SK-N-SH (cell line): ENCODE measurements at regions not wholly inside any gene's neighbourhood (a gene's known extent, or its start where the extent isn't known, plus 50 kb on each side); places are given as distances from the start of the nearest gene placed in this dataset.

ENCODE experiments used
- CTCF ChIA-PET: fragments of 300-600, 350-600 bp; formaldehyde crosslinking; extraction: SDS; loops from one replicate; lab custom pipeline; 2021; lab: Yijun Ruan, JAX
- POLR2A ChIA-PET: fragments of 350-600 bp; sonication (Branson Sonifier 250); formaldehyde crosslinking; extraction: SDS; loops from one replicate; lab custom pipeline; 2020; ENCODE audit warnings: antibody characterized with exemption, inconsistent platforms; lab: Yijun Ruan, JAX
- DNase-seq: peaks from one replicate; pipeline ENCODE4 v3.0.0; 2012
- H2AFZ ChIP-seq: fragments of 200-600 bp; sonication (generic); 2 replicates; pipeline ENCODE4 v1.8.1; 2016; ENCODE audit warnings: antibody characterized with exemption, mild to moderate bottlenecking, low read depth
- H3F3A ChIP-seq: fragments of 200-600 bp; sonication (generic); replicated peaks from 2 replicates; pipeline ENCODE3; 2016; ENCODE audit warnings: antibody characterized with exemption, mild to moderate bottlenecking; ENCODE audit not compliant: insufficient read depth
- H3K27ac ChIP-seq, 2 experiments: fragments of 200-500 bp in 1 of 2; fragments of 200-600 bp in 1 of 2; sonication (Bioruptor generic) in 1 of 2; sonication (generic), shearing (Covaris generic) in 1 of 2; 2 replicates each; pipeline versions ENCODE4 v1.5.1 to v1.6.1; 2014 to 2016; ENCODE audit warnings: low read depth in 2 of 2, inconsistent platforms in 1 of 2, low read length in 1 of 2, mild to moderate bottlenecking in 1 of 2, mixed read lengths in 1 of 2
- H3K27me3 ChIP-seq: fragments of 200-600 bp; sonication (generic), shearing (Covaris generic); 2 replicates; pipeline ENCODE4 v1.6.1; 2016; ENCODE audit warnings: mixed run types; ENCODE audit not compliant: insufficient read depth
- H3K36me3 ChIP-seq, 2 experiments: fragments of 200-500 bp in 1 of 2; fragments of 200-600 bp in 1 of 2; sonication (Bioruptor generic) in 1 of 2; sonication (generic) in 1 of 2; replicated peaks in 1 of 2; 2 replicates each; pipeline versions ENCODE3 to v1.5.1; 2014 to 2016; ENCODE audit warnings: low read length in 1 of 2, mild to moderate bottlenecking in 1 of 2; ENCODE audit not compliant: insufficient read depth in 2 of 2, control insufficient read depth in 1 of 2
- H3K4me1 ChIP-seq, 2 experiments: fragments of 200-500 bp in 1 of 2; fragments of 200-600 bp in 1 of 2; sonication (Bioruptor generic) in 1 of 2; sonication (generic), shearing (Covaris generic) in 1 of 2; 2 replicates each; pipeline versions ENCODE4 v1.5.1 to v1.6.1; 2014 to 2016; ENCODE audit warnings: low read depth in 1 of 2, low read length in 1 of 2, mixed run types in 1 of 2; ENCODE audit not compliant: insufficient read depth in 2 of 2, control insufficient read depth in 1 of 2
- H3K4me2 ChIP-seq: fragments of 200-600 bp; sonication (generic), shearing (Covaris generic); 2 replicates; pipeline ENCODE4 v1.6.1; 2017; ENCODE audit warnings: mixed run types
- H3K4me3 ChIP-seq, 2 experiments: fragments of 200-500 bp in 1 of 2; fragments of 200-600 bp in 1 of 2; sonication (Bioruptor generic) in 1 of 2; sonication (generic), shearing (Covaris generic) in 1 of 2; 2 replicates each; pipeline versions ENCODE4 v1.5.1 to v1.8.1; 2014 to 2016; ENCODE audit warnings: low read depth in 2 of 2, inconsistent platforms in 1 of 2, low read length in 1 of 2, mild to moderate bottlenecking in 1 of 2, mixed read lengths in 1 of 2, moderate library complexity in 1 of 2
- H3K79me2 ChIP-seq: fragments of 200-600 bp; sonication (generic); 2 replicates; pipeline ENCODE4 v1.8.1; 2017; ENCODE audit warnings: mild to moderate bottlenecking; ENCODE audit not compliant: insufficient read depth
- H3K9ac ChIP-seq: fragments of 200-600 bp; sonication (generic); 2 replicates; pipeline ENCODE4 v1.6.1; 2017; ENCODE audit warnings: mixed run types
- H3K9me2 ChIP-seq: fragments of 200-600 bp; sonication (generic); 2 replicates; pipeline ENCODE4 v1.6.1; 2017; ENCODE audit warnings: mixed run types
- H3K9me3 ChIP-seq: fragments of 200-600 bp; sonication (generic); 2 replicates; pipeline ENCODE4 v1.6.1; 2017; ENCODE audit warnings: mixed run types, mild to moderate bottlenecking, moderate library complexity
- H4K20me1 ChIP-seq: fragments of 200-600 bp; sonication (generic); 2 replicates; pipeline ENCODE4 v1.6.1; 2017; ENCODE audit warnings: mild to moderate bottlenecking, mixed run types; ENCODE audit not compliant: insufficient read depth
- CHD2 ChIP-seq: fragments of 150-350 bp; IDR thresholded peaks from 2 replicates; pipeline ENCODE4 v1.6.1; 2018; ENCODE audit warnings: low read length; ENCODE audit not compliant: partially characterized antibody
- EP300 ChIP-seq, 2 experiments: IDR thresholded peaks; 2 replicates each; pipeline versions ENCODE4 v1.4.0 to v1.6.1; 2012; ENCODE audit warnings: borderline replicate concordance in 1 of 2, low read depth in 1 of 2, low read length in 1 of 2
- EZH2phosphoT487 ChIP-seq: fragments of 200-600 bp; sonication (generic); IDR thresholded peaks from 2 replicates; pipeline ENCODE4 v1.6.1; 2017; ENCODE audit warnings: low read depth, mixed run types, mild to moderate bottlenecking, antibody characterized with exemption, moderate library complexity, borderline replicate concordance
- FOSL2 ChIP-seq: IDR thresholded peaks from 2 replicates; pipeline ENCODE4 v1.4.0; 2012; ENCODE audit warnings: low read depth, mild to moderate bottlenecking, moderate library complexity, borderline replicate concordance
- GATA2 ChIP-seq: sonication (generic); formaldehyde crosslinking; IDR thresholded peaks from 2 replicates; pipeline ENCODE4 v1.5.0; 2020; ENCODE audit warnings: mild to moderate bottlenecking, missing genetic modification reagents
- IRF3 ChIP-seq: fragments of 150-350 bp; IDR thresholded peaks from 2 replicates; pipeline ENCODE4 v1.6.1; 2016; ENCODE audit warnings: mild to moderate bottlenecking, low read depth, low read length
- JUND ChIP-seq: IDR thresholded peaks from 2 replicates; pipeline ENCODE4 v1.4.0; 2012
- NFIC ChIP-seq: IDR thresholded peaks from 2 replicates; pipeline ENCODE4 v1.4.0; 2012; ENCODE audit warnings: borderline replicate concordance
- POLR2AphosphoS5 ChIP-seq: IDR thresholded peaks from 2 replicates; pipeline ENCODE4 v1.6.1; 2012; ENCODE audit warnings: low read depth, low read length
- RAD21 ChIP-seq: IDR thresholded peaks from 2 replicates; pipeline ENCODE4 v1.6.1; 2012; ENCODE audit warnings: mild to moderate bottlenecking, low read length
- RCOR1 ChIP-seq: fragments of 150-350 bp; IDR thresholded peaks from 2 replicates; pipeline ENCODE4 v1.6.1; 2017; ENCODE audit warnings: antibody characterized with exemption, low read length
- SIN3A ChIP-seq: IDR thresholded peaks from 2 replicates; pipeline ENCODE4 v1.6.1; 2012; ENCODE audit warnings: low read depth, mild to moderate bottlenecking, low read length, moderate library complexity, borderline replicate concordance
- USF1 ChIP-seq: IDR thresholded peaks from 2 replicates; pipeline ENCODE4 v1.4.0; 2012; ENCODE audit warnings: low read depth, borderline replicate concordance
- WGBS: methylation state at CpG from one replicate; pipeline ENCODE4 v1.1.6; 2017; ENCODE audit warnings: low lambda C conversion rate; 5-methylcytosine and 5-hydroxymethylcytosine counted together
- TF ChIP-seq, protein P1 (sequence below): IDR thresholded peaks from 2 replicates; pipeline ENCODE4 v1.4.0; 2012; ENCODE audit warnings: low read depth, borderline replicate concordance

- no peaks in the 10 kb centered on the region for H3K27me3 ChIP-seq
- TF ChIP-seq RAD21 (no peak), USF1 (peak; percentile 65; the same call in 1 of the 2 replicates)
- peaks cover 0 to 6% of the 10 kb centered on the region in 2 experiments; a peak in 1 of 4 replicates for H3K4me1 ChIP-seq
- no peaks in the 10 kb centered on the region for H4K20me1 ChIP-seq
- H3F3A ChIP-seq = no peaks in the 10 kb centered on the region
- H3K4me3 ChIP-seq = no peak overlapping the region
- no peak overlapping the region for H2AFZ ChIP-seq
- H3K9ac ChIP-seq = no peak overlapping the region
- H3K79me2 ChIP-seq = no peaks in the 10 kb centered on the region
- H3K9me2 ChIP-seq = no peaks in the 10 kb centered on the region
- WGBS = 21% methylated on average over 3 of the region's 3 CpGs
- ChIA-PET POLR2A (no interaction called here), CTCF (interaction anchor here (0.6 to 1.9 kb wide), 5 partner anchors 10 to 57 kb away, joined by 3 to 5 read pairs (median 4); no protein-coding TSS in a partner anchor)
- no peak overlapping the region for H3K4me2 ChIP-seq
- H3K9me3 ChIP-seq = no peaks in the 10 kb centered on the region
- no peak overlapping the region for H3K27ac ChIP-seq
- DNase-seq = peak; percentile 52
- H3K36me3 ChIP-seq = no peaks in the 10 kb centered on the region
Measured at GRCh38 chr12:110993434-110993833, 73.1 kb upstream of the MYL2 start.

GRCh38 chr12:110992909-110993308, 72.5 kb upstream of the MYL2 start:
- CTCF ChIA-PET = interaction anchor here (0.6 to 1.9 kb wide), 2 partner anchors 10 to 15 kb away, joined by 3 to 5 read pairs; no protein-coding TSS in a partner anchor
- no peaks in the 10 kb centered on the region for H3K9me3 ChIP-seq
- H2AFZ ChIP-seq = no peak overlapping the region
- POLR2A ChIA-PET = no interaction called here
- H3K27ac ChIP-seq = no peak overlapping the region
- no peaks in the 10 kb centered on the region for H3K9me2 ChIP-seq
- no peak overlapping the region for H3K4me3 ChIP-seq
- H3K4me2 ChIP-seq = no peak overlapping the region
- H3K27me3 ChIP-seq = no peaks in the 10 kb centered on the region
- H4K20me1 ChIP-seq = no peaks in the 10 kb centered on the region
- 1% methylated on average over 4 of the region's 4 CpGs for WGBS
- TF ChIP-seq GATA2 (CRISPR knock-in tag) (peak; percentile 51; the same call in 1 of the 2 replicates), RAD21 (no peak), SIN3A (no peak), EZH2phosphoT487 (no peak), POLR2AphosphoS5 (no peak), CHD2 (no peak)
- TF ChIP-seq, protein P1, sequence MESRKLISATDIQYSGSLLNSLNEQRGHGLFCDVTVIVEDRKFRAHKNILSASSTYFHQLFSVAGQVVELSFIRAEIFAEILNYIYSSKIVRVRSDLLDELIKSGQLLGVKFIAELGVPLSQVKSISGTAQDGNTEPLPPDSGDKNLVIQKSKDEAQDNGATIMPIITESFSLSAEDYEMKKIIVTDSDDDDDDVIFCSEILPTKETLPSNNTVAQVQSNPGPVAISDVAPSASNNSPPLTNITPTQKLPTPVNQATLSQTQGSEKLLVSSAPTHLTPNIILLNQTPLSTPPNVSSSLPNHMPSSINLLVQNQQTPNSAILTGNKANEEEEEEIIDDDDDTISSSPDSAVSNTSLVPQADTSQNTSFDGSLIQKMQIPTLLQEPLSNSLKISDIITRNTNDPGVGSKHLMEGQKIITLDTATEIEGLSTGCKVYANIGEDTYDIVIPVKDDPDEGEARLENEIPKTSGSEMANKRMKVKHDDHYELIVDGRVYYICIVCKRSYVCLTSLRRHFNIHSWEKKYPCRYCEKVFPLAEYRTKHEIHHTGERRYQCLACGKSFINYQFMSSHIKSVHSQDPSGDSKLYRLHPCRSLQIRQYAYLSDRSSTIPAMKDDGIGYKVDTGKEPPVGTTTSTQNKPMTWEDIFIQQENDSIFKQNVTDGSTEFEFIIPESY = no peak
- H3K9ac ChIP-seq = no peak overlapping the region
- DNase-seq = peak; percentile 49
- peaks cover 0 to 6% of the 10 kb centered on the region in 2 experiments; a peak in 1 of 4 replicates for H3K4me1 ChIP-seq
- H3F3A ChIP-seq = no peaks in the 10 kb centered on the region
- H3K36me3 ChIP-seq = no peaks in the 10 kb centered on the region
- no peaks in the 10 kb centered on the region for H3K79me2 ChIP-seq

- Histone ChIP-seq H3K27me3 (peaks cover 4% of the 10 kb centered on the region; the same call in 1 of the 2 replicates), H3K4me1 (no peaks in the 10 kb centered on the region), H3K27ac (no peak overlapping the region), H3K9me3 (no peaks in the 10 kb centered on the region), H3K4me2 (no peak overlapping the region), H3K9ac (no peak overlapping the region), H3F3A (no peaks in the 10 kb centered on the region), H3K9me2 (no peaks in the 10 kb centered on the region), H4K20me1 (no peaks in the 10 kb centered on the region), H2AFZ (no peak overlapping the region), H3K4me3 (no peak overlapping the region), H3K79me2 (no peaks in the 10 kb centered on the region), H3K36me3 (no peaks in the 10 kb centered on the region)
- no peak for DNase-seq
- CTCF ChIA-PET = interaction anchor here (1.3 to 2.1 kb wide), 3 partner anchors 9 to 329 kb away, joined by 3 to 5 read pairs (median 3); no protein-coding TSS in a partner anchor
- WGBS = 45% methylated on average over 7 of the region's 7 CpGs
- POLR2A ChIA-PET = no interaction called here
- TF ChIP-seq NFIC (no peak), EP300 (IDR thresholded peaks at IDR 0.05; ENCODE audit: borderline replicate concordance in 1 of 2, low read depth in 1 of 2, low read length in 1 of 2) (no peak), JUND (no peak), FOSL2 (no peak), IRF3 (no peak), RCOR1 (no peak)
- TF ChIP-seq, protein P1 = no peak
Measured at GRCh38 chr12:110983811-110984210, 63.4 kb upstream of the MYL2 start.
